ENCODE measurements at regions not wholly inside any gene's neighbourhood (a gene's known extent, or its start where the extent isn't known, plus 50 kb on each side); places are given as distances from the start of the nearest gene placed in this dataset.

GRCh38 chr15:77749998-77750540 lies 117.4 kb upstream of the LINGO1 start:
- DNase-seq: no peak

DNA sequence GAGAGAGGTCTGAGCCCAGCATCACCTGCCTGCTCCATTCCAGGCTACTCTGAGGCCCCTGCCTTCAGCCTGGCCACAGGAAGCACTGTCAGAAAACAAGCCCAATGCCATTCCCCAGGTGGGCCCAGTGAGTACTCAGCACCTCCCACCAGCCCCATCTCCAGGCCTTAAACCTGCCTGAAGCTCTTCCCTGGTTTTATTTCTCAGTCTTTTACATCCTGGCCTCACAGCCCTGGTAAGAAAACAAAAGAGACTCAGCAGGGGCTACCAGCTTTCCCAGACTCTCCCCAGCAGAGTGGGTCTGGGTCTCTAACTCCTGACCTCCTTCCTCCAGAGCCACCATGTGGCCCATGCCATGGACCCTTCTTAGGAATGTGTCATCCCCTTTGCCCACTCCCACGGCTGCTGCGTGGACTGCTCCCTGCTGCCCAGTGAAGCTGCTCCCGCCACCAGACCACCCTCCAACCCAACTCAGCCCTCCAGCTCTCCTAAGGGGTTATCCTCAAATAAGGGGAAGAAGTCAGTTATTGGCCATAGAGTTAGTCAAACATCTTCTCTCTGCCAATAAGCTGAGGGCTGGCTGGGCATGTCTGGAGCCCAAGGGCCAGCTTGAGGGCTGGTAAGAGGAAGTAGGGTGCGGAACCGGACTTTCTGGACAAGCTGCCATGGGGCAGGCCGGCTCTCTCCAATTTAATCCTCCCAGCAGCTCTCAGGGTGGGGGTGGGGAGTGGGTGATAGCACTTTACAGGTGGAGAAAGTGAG lies 116.7 kb upstream of the LINGO1 start:
- no peak for DNase-seq

DNA sequence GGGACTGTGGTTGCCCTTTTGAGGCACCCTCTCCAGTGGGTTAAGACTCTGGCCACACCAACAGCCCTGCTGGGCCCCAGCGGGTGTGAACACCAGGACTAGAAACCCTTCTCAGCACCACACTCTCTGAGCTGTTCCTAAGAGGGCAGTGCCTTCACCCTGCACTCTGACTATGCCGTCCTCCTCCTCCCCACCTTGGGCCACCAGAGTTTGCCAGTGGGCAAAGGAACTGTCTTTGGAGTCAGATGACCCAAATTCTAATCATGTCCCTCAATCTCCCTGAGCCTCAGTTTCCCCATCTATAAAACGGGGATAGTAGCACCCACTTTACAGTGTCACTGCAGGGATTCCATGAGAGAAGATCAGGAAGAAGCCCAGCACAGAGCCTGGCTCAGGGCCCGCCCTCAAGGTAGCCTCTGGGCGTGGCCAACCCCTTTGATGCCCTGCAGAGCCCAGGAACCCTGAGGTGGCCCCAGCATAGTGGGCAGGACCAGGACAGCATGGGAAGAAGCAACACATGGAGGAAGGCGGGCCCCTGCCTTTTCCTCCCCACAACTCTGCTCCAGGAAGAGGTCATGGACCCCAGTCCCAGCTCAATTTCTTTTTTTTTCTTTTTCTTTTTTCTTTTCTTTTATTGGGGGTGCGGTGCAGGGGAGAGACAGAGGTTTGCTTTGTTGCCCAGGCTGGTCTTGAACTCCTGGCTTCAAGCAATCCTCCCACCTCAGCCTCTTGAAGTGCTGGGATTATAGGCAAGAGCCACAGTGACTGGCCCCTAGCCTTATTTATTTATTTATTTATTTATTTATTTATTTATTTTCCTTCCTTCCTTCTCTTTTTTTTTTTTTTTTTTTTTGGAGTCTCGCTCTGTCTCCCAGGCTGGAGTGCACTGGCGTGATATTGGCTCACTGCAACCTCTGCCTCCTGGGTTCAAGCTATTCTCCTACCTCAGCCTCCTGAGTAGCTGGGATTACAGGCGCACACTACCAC lies 115.7 kb upstream of the LINGO1 start:
- no peak for DNase-seq

DNA sequence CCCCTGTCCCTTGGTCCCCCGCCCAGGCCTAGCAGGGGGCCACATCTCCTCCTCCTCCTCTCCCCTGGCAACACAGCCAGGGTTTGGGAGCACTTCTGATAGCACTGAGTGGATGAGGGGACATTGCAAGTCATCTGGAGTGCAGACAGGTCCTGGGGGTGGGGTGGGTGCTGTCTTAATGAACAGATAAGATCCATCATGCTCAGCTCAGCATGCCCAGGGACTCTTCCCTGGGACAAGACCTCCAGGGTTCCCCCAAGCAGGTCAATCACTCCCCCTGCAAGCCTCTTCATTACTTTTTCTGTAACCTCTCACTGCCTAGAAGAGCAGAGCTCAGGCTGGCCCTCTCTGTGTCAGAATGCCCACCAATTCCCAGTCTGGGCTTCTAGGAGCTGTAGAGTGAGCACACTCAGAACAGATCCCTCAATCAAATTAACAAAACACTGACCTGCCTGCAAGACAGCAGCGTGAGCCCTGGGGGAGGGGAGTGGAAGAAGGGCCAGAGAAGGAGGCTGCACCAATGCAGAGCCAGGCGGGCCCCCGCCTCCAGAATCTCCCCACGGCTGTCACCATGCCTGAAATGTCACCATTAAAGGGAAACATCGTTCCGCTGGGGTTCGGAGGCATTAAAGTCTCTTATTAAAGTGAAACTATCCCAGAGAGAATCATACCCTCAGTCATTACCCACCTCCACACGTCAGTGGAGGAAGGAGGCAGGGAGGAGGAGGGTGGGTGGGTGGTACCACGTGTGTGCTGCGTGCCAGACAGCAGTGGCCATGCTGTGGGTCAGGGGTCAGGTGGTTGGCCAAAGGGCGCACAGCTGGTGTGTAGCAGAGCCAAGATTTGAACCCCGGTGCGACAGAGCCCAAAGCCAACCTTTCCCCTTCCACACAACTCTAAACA lies 114.7 kb upstream of the LINGO1 start:
- no peak for DNase-seq

- no peak for DNase-seq
Observed at GRCh38 chr15:77746254-77747174, 113.8 kb upstream of the LINGO1 start.

GRCh38 chr15:77744398-77744797 lies 111.7 kb upstream of the LINGO1 start:
- DNase-seq: no peak

GRCh38 chr15:77742570-77742969 lies 109.9 kb upstream of the LINGO1 start:
- DNase-seq: no peak

DNA sequence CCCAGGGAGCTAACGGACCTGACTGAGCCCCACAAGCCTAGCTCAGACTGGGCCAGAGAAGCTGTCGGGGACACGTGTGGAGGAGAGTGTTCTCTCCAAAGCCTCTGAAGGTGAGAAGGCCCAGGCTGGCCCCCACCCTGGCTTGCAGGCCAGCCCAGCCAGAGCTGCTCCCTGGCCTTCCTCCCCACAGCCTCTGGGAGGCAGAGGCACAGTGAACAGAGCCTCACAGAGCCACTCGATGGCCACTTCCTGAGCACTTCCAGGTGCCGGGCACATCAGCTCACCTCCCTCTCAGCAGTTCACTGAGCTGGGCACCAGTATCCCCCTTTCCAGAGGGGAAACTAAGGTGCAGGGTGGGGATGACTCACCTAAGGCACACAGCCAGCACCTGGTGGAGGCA lies 109.4 kb upstream of the LINGO1 start:
- no peak for DNase-seq

DNA sequence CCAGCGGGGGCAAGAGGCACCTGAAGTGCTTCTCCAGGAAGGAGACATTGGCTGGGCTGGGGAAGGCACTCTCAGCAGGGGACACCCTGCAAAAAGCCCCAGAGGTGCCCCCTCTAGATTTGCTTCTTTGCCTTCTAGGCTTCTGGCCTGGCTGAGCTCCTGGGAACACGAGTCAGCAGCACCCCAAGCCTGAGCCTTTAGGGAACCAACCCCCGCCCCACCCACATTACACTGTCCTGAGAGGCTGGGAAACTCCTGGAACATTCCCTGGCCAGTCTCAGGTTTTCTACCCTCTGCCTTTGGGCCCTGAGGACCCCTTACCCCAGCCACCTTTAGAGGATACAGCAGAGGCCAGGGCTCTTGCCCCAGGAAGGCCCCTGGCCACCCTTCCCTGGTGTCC lies 108.4 kb upstream of the LINGO1 start:
- DNase-seq: no peak

GRCh38 chr15:77739591-77740378 lies 107.1 kb upstream of the LINGO1 start:
- no peak for DNase-seq

DNA sequence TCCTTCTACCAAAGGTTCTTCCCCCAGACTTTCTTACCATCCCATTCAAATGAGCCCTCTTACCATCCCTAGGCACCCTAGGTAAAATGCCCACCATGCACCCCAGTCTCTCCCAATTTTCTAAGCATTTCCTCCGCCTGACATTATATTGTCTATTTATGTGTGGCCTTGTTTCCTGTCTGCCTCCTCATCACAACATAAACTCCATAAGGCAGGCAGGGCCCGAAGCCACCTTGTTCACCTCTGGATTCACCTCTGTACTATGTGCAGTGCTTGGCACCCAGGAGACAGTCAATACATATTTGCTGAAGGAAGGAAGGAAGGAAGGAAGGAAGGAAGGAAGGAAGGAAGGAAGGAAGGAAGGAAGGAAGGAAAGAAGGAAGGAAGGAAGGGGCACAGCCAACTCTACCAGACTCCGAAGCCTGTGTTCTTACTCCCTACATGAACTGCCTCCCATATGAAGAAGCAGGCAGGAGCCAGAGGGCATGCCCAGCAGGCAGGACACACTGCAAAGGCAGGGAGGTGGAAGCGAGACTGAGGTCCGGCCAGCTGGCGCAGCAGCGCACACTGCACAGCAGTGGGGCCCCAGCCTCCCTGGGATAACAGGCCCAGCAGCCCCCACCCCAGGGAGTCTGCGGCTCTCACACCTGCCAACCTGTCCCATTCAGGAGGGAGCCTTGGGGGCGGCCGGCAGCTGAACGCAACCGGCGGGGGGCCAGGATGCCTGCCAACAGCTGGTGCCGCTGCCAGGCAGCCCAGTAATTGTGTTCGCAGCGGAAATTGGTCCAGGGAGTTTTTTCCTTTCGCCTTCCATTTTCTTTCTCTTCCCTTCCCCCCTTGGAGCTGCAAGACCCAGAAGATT lies 106.0 kb upstream of the LINGO1 start:
- DNase-seq: no peak

GRCh38 chr15:77738038-77738370 lies 105.3 kb upstream of the LINGO1 start:
- no peak for DNase-seq

- DNase-seq: no peak
Observed at GRCh38 chr15:77737238-77738037, 104.7 kb upstream of the LINGO1 start.

- DNase-seq: no peak
Observed at GRCh38 chr15:77734306-77734705, 101.6 kb upstream of the LINGO1 start.

- DNase-seq: no peak
Observed at GRCh38 chr15:77733579-77734300, 101.0 kb upstream of the LINGO1 start.

DNA sequence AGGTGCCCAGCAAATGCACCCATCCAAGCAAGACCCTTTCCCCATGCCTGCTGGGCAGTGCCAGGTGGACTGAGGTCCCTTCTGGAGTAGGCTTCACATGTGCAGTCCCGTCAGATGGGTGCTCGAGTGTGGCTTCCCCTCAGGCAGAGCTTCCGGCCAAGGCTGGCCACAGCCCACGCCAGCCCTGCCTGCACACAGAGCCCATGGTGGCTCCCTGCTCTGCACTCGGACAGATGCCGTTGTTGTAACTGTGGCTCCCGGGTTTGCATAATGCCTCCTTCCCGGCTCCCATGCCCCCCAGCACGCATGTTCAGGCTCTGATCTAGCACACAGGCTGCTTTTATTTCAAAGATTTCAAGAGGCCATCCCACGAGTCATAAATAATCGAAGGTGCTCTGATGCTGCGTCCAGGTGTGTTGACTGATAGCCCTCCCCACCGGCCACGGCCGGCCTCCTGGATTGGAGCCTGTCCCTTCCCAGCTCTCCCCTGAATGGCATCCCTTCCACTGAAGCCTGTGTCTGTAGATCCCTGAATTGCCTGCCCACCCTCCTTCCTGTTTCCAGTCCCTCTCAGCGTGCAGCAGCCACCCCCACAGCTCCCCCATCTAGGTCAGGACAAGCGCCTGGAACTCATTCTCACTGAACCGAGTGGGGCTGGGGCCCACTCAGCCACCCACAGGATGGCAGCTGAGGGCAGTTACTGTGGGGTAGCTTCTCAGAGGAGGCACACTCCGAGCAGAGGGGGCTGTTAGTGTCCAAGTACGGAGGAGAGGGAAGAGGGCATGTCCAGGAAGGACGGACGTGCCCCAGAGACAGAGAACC lies 100.0 kb upstream of the LINGO1 start:
- DNase-seq: no peak

DNA sequence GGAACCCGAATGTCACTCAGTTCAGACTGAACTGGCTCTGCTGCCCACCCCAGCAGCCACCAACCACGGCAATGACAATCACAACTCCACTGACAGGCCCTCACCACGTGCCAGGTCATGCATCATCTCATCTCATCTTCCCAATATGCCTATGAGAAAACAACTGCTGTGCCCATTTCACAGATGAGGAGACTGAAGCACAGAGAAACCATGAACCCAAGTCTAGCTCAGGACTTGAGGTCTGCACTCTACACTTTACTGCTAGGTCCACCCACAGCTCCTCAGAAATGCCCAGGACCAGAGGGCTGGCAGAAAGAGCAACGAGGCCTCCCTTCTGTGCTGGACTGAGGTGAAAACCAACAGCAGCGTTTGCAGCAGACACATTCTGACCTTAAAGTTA lies 99.2 kb upstream of the LINGO1 start:
- DNase-seq: no peak
